ENCODE measurements at regions not wholly inside any gene's neighbourhood (a gene's known extent, or its start where the extent isn't known, plus 50 kb on each side); places are given as distances from the start of the nearest gene placed in this dataset.
"Not testable (repeated sequence)": the region's sequence is repeated elsewhere in the genome, so short reads cannot be mapped to it uniquely, and the experiment has no call there.

DNA sequence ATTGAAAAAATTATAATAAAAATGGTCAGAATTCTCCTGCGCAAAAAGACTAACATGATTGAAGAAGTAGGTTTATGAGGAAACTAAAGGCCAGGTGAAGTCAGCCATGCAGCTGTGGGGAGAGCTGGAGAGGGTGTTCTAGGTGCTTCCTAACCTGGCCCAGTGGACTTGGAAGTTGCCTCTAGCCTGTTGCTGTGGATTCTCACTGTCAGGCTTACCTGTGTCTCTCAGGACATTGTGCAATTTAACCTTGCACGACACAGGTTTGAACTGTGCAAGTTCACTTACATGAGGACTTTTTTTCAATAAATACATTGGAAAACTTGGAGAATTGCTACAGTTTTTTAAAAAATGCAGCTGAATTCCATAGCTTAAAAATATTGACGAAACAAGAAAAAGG is 266.4 kb downstream of the CXCL12 start:
- FAIRE-seq (no peak), DNase-seq (ENCODE audit: low read depth) (no peak)
- H3K4me3 ChIP-seq (ENCODE audit: low read depth, low read length): no peak overlapping the region

DNA sequence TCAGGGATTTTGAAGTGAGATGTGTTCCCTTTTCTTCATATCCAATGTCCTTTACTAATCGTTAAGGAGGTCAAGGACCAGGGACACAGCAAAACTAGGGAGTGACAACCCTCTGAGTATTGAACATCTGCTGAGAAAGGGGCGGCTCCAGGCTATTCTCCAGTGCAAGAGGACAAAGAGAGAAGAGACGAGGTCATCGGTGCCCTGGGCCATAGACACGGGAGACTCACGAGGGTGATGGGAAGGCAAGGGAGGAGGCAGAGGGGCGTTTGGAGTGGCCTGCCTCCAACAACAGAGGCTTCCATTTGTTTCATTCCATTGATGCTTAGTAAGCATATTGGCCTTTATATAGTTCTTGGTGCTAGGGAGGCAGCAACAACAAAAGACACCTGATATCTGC is 268.4 kb downstream of the CXCL12 start:
- TF ChIP-seq, protein P1, sequence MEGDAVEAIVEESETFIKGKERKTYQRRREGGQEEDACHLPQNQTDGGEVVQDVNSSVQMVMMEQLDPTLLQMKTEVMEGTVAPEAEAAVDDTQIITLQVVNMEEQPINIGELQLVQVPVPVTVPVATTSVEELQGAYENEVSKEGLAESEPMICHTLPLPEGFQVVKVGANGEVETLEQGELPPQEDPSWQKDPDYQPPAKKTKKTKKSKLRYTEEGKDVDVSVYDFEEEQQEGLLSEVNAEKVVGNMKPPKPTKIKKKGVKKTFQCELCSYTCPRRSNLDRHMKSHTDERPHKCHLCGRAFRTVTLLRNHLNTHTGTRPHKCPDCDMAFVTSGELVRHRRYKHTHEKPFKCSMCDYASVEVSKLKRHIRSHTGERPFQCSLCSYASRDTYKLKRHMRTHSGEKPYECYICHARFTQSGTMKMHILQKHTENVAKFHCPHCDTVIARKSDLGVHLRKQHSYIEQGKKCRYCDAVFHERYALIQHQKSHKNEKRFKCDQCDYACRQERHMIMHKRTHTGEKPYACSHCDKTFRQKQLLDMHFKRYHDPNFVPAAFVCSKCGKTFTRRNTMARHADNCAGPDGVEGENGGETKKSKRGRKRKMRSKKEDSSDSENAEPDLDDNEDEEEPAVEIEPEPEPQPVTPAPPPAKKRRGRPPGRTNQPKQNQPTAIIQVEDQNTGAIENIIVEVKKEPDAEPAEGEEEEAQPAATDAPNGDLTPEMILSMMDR (IDR thresholded peaks at IDR 0.05; ENCODE audit: insufficient read depth, low read length, severe bottlenecking): no peak
- FAIRE-seq: no peak
- Histone ChIP-seq H3K36me3 (ENCODE audit: control insufficient read depth, insufficient read depth, low read length) (no peaks in the 10 kb centered on the region), H3K27me3 (ENCODE audit: control insufficient read depth, insufficient read depth, low read length) (no peaks in the 10 kb centered on the region), H3K4me3 (ENCODE audit: low read depth, low read length) (no peak overlapping the region)
- DNase-seq (ENCODE audit: low read depth): no peak

More for the DNA sequence above, 266.4 kb downstream of the CXCL12 start:
- TF ChIP-seq, protein P1 (IDR thresholded peaks at IDR 0.05; ENCODE audit: insufficient read depth, low read length, severe bottlenecking): no peak
- no peaks in the 10 kb centered on the region for H3K36me3 ChIP-seq (ENCODE audit: control insufficient read depth, insufficient read depth, low read length)
- no peaks in the 10 kb centered on the region for H3K27me3 ChIP-seq (ENCODE audit: control insufficient read depth, insufficient read depth, low read length)

DNA sequence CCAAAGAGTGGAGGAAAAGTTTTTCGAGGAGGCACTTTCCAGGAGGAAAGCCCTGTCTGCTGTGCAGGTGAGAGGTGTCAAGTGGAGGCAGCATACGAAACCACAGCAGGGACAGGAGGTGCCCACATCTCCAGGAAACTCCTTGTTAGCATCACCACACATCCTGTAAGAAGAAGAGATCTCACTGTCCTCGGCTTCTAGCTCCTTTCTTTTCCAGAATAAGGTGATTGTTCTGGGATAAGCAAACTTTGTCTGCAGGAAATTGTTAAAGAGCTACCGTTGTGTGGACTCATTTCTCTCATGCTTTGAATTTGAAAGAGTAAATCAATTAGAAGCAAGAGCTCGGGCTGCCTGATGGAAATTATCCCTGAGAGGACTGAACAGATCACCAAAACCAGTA is 269.4 kb downstream of the CXCL12 start:
- FAIRE-seq (no peak), DNase-seq (ENCODE audit: low read depth) (no peak)
- no peaks in the 10 kb centered on the region for H3K36me3 ChIP-seq (ENCODE audit: control insufficient read depth, insufficient read depth, low read length)
- TF ChIP-seq, protein P1 (IDR thresholded peaks at IDR 0.05; ENCODE audit: insufficient read depth, low read length, severe bottlenecking): no peak
- H3K27me3 ChIP-seq (ENCODE audit: control insufficient read depth, insufficient read depth, low read length): no peaks in the 10 kb centered on the region
- no peak overlapping the region for H3K4me3 ChIP-seq (ENCODE audit: low read depth, low read length)

DNA sequence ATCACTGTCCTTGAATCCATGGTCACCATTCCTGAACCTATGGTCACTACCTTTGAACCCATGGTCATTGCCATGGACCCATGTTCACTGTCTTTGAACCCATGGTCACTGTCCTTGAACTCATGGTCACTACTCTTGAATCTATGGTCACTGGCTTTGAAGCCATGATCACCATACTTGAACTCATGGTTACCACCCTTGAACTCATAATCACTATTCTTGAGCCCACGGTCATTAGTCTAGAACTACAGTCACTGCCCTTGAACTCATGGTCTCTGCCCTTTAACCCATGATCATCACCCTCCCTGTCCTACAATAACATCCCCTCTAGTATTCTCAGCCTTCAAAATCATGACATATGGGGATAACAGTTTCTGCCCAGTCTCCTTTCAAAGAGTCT is 270.5 kb downstream of the CXCL12 start:
- Histone ChIP-seq H3K4me3 (ENCODE audit: low read depth, low read length) (no peak overlapping the region), H3K27me3 (ENCODE audit: control insufficient read depth, insufficient read depth, low read length) (no peaks in the 10 kb centered on the region), H3K36me3 (ENCODE audit: control insufficient read depth, insufficient read depth, low read length) (no peaks in the 10 kb centered on the region)
- DNase-seq (ENCODE audit: low read depth): no peak
- TF ChIP-seq, protein P1 (IDR thresholded peaks at IDR 0.05; ENCODE audit: insufficient read depth, low read length, severe bottlenecking): no peak
- no peak for FAIRE-seq

DNA sequence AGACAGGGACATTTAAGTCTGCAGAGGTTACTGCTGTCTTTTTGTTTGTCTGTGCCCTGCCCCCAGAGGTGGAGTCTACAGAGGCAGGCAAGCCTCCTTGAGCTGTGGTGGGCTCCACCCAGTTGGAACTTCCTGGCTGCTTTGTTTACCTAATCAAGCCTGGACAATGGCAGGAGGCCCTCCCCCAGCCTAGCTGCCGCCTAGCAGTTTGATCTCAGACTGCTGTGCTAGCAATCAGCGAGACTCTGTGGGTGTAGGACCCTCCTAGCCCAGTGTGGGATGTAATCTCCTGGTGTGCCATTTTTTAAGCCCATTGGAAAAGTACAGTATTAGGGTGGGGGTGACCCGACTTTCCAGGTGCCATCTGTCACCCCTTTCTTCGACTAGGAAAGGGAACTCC is 272.6 kb downstream of the CXCL12 start:
- FAIRE-seq; H3K36me3 ChIP-seq (ENCODE audit: control insufficient read depth, insufficient read depth, low read length); DNase-seq (ENCODE audit: low read depth); H3K27me3 ChIP-seq (ENCODE audit: control insufficient read depth, insufficient read depth, low read length); H3K4me3 ChIP-seq (ENCODE audit: low read depth, low read length): not testable (repeated sequence)

DNA sequence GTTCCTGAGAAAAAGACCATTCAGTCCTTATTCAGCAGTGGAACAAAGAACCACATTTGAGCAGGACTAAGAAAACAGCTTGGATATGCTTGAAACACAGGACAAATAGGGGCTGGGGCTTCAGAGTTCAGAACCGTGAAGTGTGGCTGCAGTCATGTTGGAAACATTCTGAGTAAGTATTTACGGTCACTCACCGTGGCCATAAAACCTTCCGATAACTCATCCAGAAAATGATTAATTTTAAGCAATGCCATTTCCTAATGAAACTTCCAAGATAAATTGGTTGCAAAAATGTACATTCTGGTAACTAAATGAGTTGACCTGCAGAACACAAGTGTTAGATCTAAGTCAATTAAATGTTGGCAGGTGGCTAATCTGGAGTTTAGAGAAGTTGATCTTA is 279.2 kb downstream of the CXCL12 start:
- Histone ChIP-seq H3K4me3 (ENCODE audit: low read depth, low read length) (no peak overlapping the region), H3K36me3 (ENCODE audit: control insufficient read depth, insufficient read depth, low read length) (no peaks in the 10 kb centered on the region), H3K27me3 (ENCODE audit: control insufficient read depth, insufficient read depth, low read length) (no peaks in the 10 kb centered on the region)
- DNase-seq (ENCODE audit: low read depth): no peak
- TF ChIP-seq, protein P1 (IDR thresholded peaks at IDR 0.05; ENCODE audit: insufficient read depth, low read length, severe bottlenecking): no peak
- FAIRE-seq: no peak

All from bronchial epithelial cell (primary cell).